CD14-positive monocyte (primary cell): ENCODE measurements at regions not wholly inside any gene's neighbourhood (a gene's known extent, or its start where the extent isn't known, plus 50 kb on each side); places are given as distances from the start of the nearest gene placed in this dataset.
A peak's percentile ranks its signal among the peaks of the same experiment; 100 is the strongest.

Source experiments
- DNase-seq, 3 donors: peaks; one replicate each; pipeline ENCODE4 v3.0.0-alpha.2; 2011 to 2022
- H2AFZ ChIP-seq: 2 replicates; pipeline ENCODE4 v1.6.0; 2012; ENCODE audit warnings: mild to moderate bottlenecking, low read depth, low read length, inconsistent platforms; ENCODE audit not compliant: insufficient read depth, poor library complexity, severe bottlenecking
- H3K27ac ChIP-seq, 2 donors: 1 replicate in 1 of 2; 2 replicates in 1 of 2; pipeline ENCODE4 v1.5.1; 2012 to 2013; ENCODE audit warnings: low read length in 2 of 2, control low read depth in 1 of 2, inconsistent platforms in 1 of 2, low read depth in 1 of 2, mild to moderate bottlenecking in 1 of 2
- H3K27me3 ChIP-seq, 2 donors: one replicate each; pipeline versions ENCODE4 v1.6.0 to v1.6.1; 2011 to 2013; ENCODE audit warnings: low read length in 2 of 2; ENCODE audit not compliant: control insufficient read depth in 2 of 2, insufficient read depth in 2 of 2
- H3K36me3 ChIP-seq, 2 donors: replicated peaks in 1 of 2; 1 replicate in 1 of 2; 2 replicates in 1 of 2; pipeline versions ENCODE4 v1.5.1 to v1.6.1; 2012 to 2013; ENCODE audit warnings: low read length in 2 of 2, control low read depth in 1 of 2, inconsistent platforms in 1 of 2, mild to moderate bottlenecking in 1 of 2; ENCODE audit not compliant: insufficient read depth in 2 of 2, control insufficient read depth in 1 of 2
- H3K4me1 ChIP-seq, 2 donors: 1 replicate in 1 of 2; 2 replicates in 1 of 2; pipeline versions ENCODE4 v1.5.1 to v1.6.1; 2012 to 2013; ENCODE audit warnings: low read length in 2 of 2, control low read depth in 1 of 2, inconsistent platforms in 1 of 2, mild to moderate bottlenecking in 1 of 2, moderate library complexity in 1 of 2; ENCODE audit not compliant: insufficient read depth in 2 of 2, control insufficient read depth in 1 of 2
- H3K4me2 ChIP-seq: replicated peaks from 2 replicates; pipeline ENCODE3; 2012; ENCODE audit warnings: low read length, moderate library complexity, mild to moderate bottlenecking; ENCODE audit not compliant: poor library complexity, severe bottlenecking; ENCODE audit errors: extremely low read depth
- H3K4me3 ChIP-seq, 3 experiments: fragments of 200-600 bp in 1 of 3; sonication (generic) in 1 of 3; replicated peaks in 1 of 3; 1 replicate in 2 of 3; 2 replicates in 1 of 3; pipeline ENCODE4 v1.5.1; 2011 to 2013; ENCODE audit warnings: low read length in 3 of 3, mild to moderate bottlenecking in 3 of 3, control low read depth in 2 of 3, low read depth in 2 of 3, inconsistent platforms in 1 of 3, moderate library complexity in 1 of 3
- H3K79me2 ChIP-seq: 2 replicates; pipeline ENCODE4 v1.6.0; 2012; ENCODE audit warnings: mild to moderate bottlenecking, control low read depth, inconsistent platforms, low read length, moderate library complexity; ENCODE audit not compliant: insufficient read depth
- H3K9ac ChIP-seq: 2 replicates; pipeline ENCODE4 v1.6.0; 2017; ENCODE audit warnings: low read length, mild to moderate bottlenecking; ENCODE audit not compliant: insufficient read depth, poor library complexity, severe bottlenecking
- H3K9me3 ChIP-seq, 2 donors: replicated peaks in 1 of 2; 1 replicate in 1 of 2; 2 replicates in 1 of 2; pipeline versions ENCODE4 v1.5.1 to v1.6.1; 2012 to 2013; ENCODE audit warnings: low read length in 2 of 2, control low read depth in 1 of 2; ENCODE audit not compliant: control insufficient read depth in 1 of 2, insufficient read depth in 1 of 2
- H4K20me1 ChIP-seq: 2 replicates; pipeline ENCODE4 v1.6.0; 2012; ENCODE audit warnings: mild to moderate bottlenecking, low read length, control low read depth, moderate library complexity; ENCODE audit not compliant: insufficient read depth
- H3K27ac Mint-ChIP-seq, 7 donors: one replicate each; pipeline ENCODE4 v1.8.0; 2020; ENCODE audit warnings: mild to moderate bottlenecking in 7 of 7, mixed read lengths in 7 of 7, moderate library complexity in 6 of 7, inconsistent platforms in 2 of 7
- H3K27me3 Mint-ChIP-seq, 3 donors: one replicate each; pipeline ENCODE4 v1.8.0; 2021 to 2022; ENCODE audit warnings: low read depth in 3 of 3, mild to moderate bottlenecking in 3 of 3, mixed read lengths in 3 of 3, moderate library complexity in 3 of 3, inconsistent platforms in 1 of 3
- H3K36me3 Mint-ChIP-seq, 2 donors: one replicate each; pipeline ENCODE4 v1.8.0; 2020; ENCODE audit warnings: mixed read lengths in 2 of 2, inconsistent platforms in 1 of 2, mild to moderate bottlenecking in 1 of 2
- H3K4me1 Mint-ChIP-seq: one replicate; pipeline ENCODE4 v1.8.0; 2020; ENCODE audit warnings: mild to moderate bottlenecking, mixed read lengths
- H3K4me3 Mint-ChIP-seq, 2 donors: one replicate each; pipeline ENCODE4 v1.8.0; 2020; ENCODE audit warnings: mild to moderate bottlenecking in 2 of 2, mixed read lengths in 2 of 2, moderate library complexity in 1 of 2
- H3K9me3 Mint-ChIP-seq, 7 donors: one replicate each; pipeline ENCODE4 v1.8.0; 2020 to 2022; ENCODE audit warnings: mixed read lengths in 7 of 7, mild to moderate bottlenecking in 6 of 7, moderate library complexity in 6 of 7, inconsistent platforms in 2 of 7
- CTCF ChIP-seq: fragments of 200-600 bp; IDR thresholded peaks from one replicate; pipeline ENCODE4 v1.8.0; 2022; ENCODE audit warnings: antibody characterized with exemption, mild to moderate bottlenecking
- WGBS: methylation state at CpG from one replicate; pipeline ENCODE4 v1.1.5; 2013; ENCODE audit warnings: missing lambda C conversion rate; ENCODE audit not compliant: insufficient coverage; 5-methylcytosine and 5-hydroxymethylcytosine counted together
- intact Hi-C, 2 donors: fragments of 100-400 bp; cut with micrococcal nuclease; formaldehyde crosslinking; loops; one replicate each; pipeline versions ENCODE4 v1.15.0 to v1.15.1; 2023

GRCh38 chr11:134517115-134517514 lies 105.1 kb upstream of the B3GAT1 start:
- Histone ChIP-seq H3K27ac (no peak overlapping the region), H3K4me3 (no peak overlapping the region), H3K9ac (no peak overlapping the region), H4K20me1 (no peaks in the 10 kb centered on the region), H2AFZ (no peak overlapping the region), H3K36me3 (no peaks in the 10 kb centered on the region), H3K4me1 (no peaks in the 10 kb centered on the region), H3K79me2 (no peaks in the 10 kb centered on the region), H3K9me3 (no peaks in the 10 kb centered on the region), H3K27me3 (no peaks in the 10 kb centered on the region), H3K4me2 (no peak overlapping the region)
- Mint-ChIP-seq H3K9me3 (peaks cover 0 to 2% (median 0%) of the 10 kb centered on the region in 7 donors), H3K27ac (no peak overlapping the region), H3K4me3 (no peak overlapping the region), H3K27me3 (peaks cover 3 to 9% (median 4%) of the 10 kb centered on the region in 3 donors), H3K36me3 (no peaks in the 10 kb centered on the region), H3K4me1 (no peaks in the 10 kb centered on the region)
- TF ChIP-seq CTCF = no peak
- intact Hi-C loops = no loop called here
- no peak for DNase-seq
- WGBS = 100% methylated on average over 1 of the region's 6 CpGs

DNA sequence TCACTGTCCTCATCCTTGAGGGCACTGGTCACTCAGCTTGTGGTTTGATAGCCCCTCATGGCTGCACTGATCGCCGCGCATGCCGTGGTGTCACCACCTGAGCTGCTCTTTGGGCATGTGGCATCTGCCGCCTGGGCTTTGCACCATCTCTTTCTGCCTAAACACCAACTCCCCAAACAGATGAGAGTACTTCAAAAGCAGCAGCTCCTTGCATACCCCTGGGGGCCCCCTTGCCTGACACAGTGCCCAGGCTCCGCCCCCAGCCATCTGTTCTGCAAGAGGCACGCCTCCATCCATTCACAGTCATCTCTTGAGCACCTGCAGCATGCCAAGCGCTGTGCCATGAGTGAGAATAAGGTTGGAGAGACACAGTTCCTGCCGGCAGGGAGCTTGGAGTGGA lies 104.5 kb upstream of the B3GAT1 start:
- Mint-ChIP-seq H3K9me3 (peaks cover 0 to 2% (median 0%) of the 10 kb centered on the region in 7 donors), H3K4me3 (no peak overlapping the region), H3K27ac (peak overlapping the region in 1 of 7 donors; percentile 3), H3K27me3 (peaks cover 3 to 9% (median 4%) of the 10 kb centered on the region in 3 donors), H3K4me1 (no peaks in the 10 kb centered on the region), H3K36me3 (no peaks in the 10 kb centered on the region)
- Histone ChIP-seq H3K4me1 (no peaks in the 10 kb centered on the region), H3K79me2 (no peaks in the 10 kb centered on the region), H3K4me3 (no peak overlapping the region), H3K9me3 (no peaks in the 10 kb centered on the region), H4K20me1 (no peaks in the 10 kb centered on the region), H3K27me3 (no peaks in the 10 kb centered on the region), H3K27ac (no peak overlapping the region), H3K36me3 (no peaks in the 10 kb centered on the region), H2AFZ (no peak overlapping the region), H3K4me2 (no peak overlapping the region), H3K9ac (no peak overlapping the region)
- DNase-seq = no peak
- no peak for TF ChIP-seq CTCF
- WGBS = 89% methylated on average over 7 of the region's 9 CpGs
- intact Hi-C loops = no loop called here
